ENCODE measurements at regions not wholly inside any gene's neighbourhood (a gene's known extent, or its start where the extent isn't known, plus 50 kb on each side); places are given as distances from the start of the nearest gene placed in this dataset.

GRCh38 chr16:14338969-14339368 lies 267.9 kb downstream of the MRTFB start:
- H3K4me3 ChIP-seq (ENCODE audit: low read depth, low read length): no peak overlapping the region
- no peak for TF ChIP-seq CTCF (IDR thresholded peaks at IDR 0.05; ENCODE audit: insufficient read depth, low read depth, low read length)
- no peak for DNase-seq (ENCODE audit: low read depth)

- no peak overlapping the region for H3K4me3 ChIP-seq (ENCODE audit: low read depth, low read length)
- DNase-seq (ENCODE audit: low read depth): no peak
- no peak for TF ChIP-seq CTCF (IDR thresholded peaks at IDR 0.05; ENCODE audit: insufficient read depth, low read depth, low read length)
Observed at GRCh38 chr16:14338236-14338635, 267.1 kb downstream of the MRTFB start.

- TF ChIP-seq CTCF (IDR thresholded peaks at IDR 0.05; ENCODE audit: insufficient read depth, low read depth, low read length): no peak
- H3K4me3 ChIP-seq (ENCODE audit: low read depth, low read length): no peak overlapping the region
- DNase-seq (ENCODE audit: low read depth): peak; percentile 47
Observed at GRCh38 chr16:14337303-14338191, 266.4 kb downstream of the MRTFB start.

- DNase-seq (ENCODE audit: low read depth): no peak
- TF ChIP-seq CTCF (IDR thresholded peaks at IDR 0.05; ENCODE audit: insufficient read depth, low read depth, low read length): no peak
Observed at GRCh38 chr16:14335297-14335696, 264.2 kb downstream of the MRTFB start.

GRCh38 chr16:14334366-14335080 lies 263.4 kb downstream of the MRTFB start:
- peak; percentile 76 for DNase-seq (ENCODE audit: low read depth)
- no peak overlapping the region for H3K4me3 ChIP-seq (ENCODE audit: low read depth, low read length)
- no peak for TF ChIP-seq CTCF (IDR thresholded peaks at IDR 0.05; ENCODE audit: insufficient read depth, low read depth, low read length)

More at GRCh38 chr16:14335297-14335696, 264.2 kb downstream of the MRTFB start:
- no peak overlapping the region for H3K4me3 ChIP-seq (ENCODE audit: low read depth, low read length)

- no peak overlapping the region for H3K4me3 ChIP-seq (ENCODE audit: low read depth, low read length)
- DNase-seq (ENCODE audit: low read depth): no peak
- no peak for TF ChIP-seq CTCF (IDR thresholded peaks at IDR 0.05; ENCODE audit: insufficient read depth, low read depth, low read length)
Observed at GRCh38 chr16:14333361-14333760, 262.2 kb downstream of the MRTFB start.

Data from fibroblast of villous mesenchyme (primary cell).